GM19043 (cell line): ENCODE measurements at regions not wholly inside any gene's neighbourhood (a gene's known extent, or its start where the extent isn't known, plus 50 kb on each side); places are given as distances from the start of the nearest gene placed in this dataset.
"Not testable (repeated sequence)": the region's sequence is repeated elsewhere in the genome, so short reads cannot be mapped to it uniquely, and the experiment has no call there.

Experiments
- ATAC-seq: cut with Tn5 transposase; IDR thresholded peaks from one replicate; pipeline ENCODE4 v1.9.1; 2021; ENCODE audit warnings: low read depth; ENCODE audit not compliant: unreplicated experiment

- ATAC-seq, result no peak
These were observed 152.6 kb downstream of the ZNF281 start for GRCh38 chr1:200257235-200257634.

DNA sequence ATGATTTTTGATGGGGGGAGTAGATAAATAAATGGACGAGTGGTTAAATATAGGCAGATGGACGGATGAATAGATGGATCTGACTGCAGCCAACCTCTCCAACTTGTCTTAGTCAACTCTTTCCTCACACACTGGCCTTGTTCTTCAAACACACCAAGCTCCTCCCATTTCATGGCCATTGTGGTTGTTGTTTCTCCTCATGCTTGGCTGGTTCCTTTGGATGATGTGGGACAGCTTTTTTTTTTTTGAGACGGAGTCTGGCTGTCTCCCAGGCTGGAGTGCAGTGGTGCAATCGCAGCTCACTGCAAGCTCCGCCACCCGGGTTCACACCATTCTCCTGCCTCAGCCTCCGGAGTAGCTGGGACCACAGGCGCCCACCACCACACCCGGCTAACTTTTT lies 155.2 kb downstream of the ZNF281 start:
- ATAC-seq, result not testable (repeated sequence)

DNA sequence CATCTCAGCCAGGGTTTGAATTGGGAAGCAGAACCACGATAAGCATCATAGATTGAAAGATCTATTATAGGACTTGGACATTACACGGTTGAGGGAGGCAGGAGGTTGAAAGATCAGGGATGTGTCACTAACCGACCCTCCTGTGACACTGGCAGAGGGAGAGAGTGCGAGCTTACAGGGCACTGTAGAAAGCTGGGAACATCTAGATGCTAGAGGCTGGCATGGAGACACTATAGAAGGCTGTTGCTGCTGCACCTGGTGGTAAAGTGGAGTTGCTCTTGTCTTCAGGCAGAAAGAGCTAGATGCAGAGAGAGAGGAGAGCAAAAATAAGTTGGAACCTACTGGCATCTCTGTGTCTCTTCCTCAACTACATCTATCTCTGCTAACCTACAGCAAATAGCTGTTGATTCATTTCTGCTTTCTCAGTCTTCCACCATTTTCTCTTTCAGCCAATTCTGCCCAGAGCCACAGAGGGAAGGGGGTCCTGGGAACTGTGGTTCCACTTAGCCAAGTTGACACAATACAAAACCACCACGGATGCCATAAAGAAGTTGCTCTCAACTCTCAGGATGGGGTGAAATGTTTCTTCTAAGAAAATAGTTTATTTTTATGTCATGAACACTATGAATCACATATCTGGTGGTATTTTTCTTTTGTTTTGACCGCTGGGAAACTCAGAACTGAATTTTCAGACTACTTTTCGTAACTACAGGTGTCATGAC lies 155.9 kb downstream of the ZNF281 start:
- no peak for ATAC-seq

- no peak for ATAC-seq
These were observed 157.3 kb downstream of the ZNF281 start for GRCh38 chr1:200252531-200252930.

DNA sequence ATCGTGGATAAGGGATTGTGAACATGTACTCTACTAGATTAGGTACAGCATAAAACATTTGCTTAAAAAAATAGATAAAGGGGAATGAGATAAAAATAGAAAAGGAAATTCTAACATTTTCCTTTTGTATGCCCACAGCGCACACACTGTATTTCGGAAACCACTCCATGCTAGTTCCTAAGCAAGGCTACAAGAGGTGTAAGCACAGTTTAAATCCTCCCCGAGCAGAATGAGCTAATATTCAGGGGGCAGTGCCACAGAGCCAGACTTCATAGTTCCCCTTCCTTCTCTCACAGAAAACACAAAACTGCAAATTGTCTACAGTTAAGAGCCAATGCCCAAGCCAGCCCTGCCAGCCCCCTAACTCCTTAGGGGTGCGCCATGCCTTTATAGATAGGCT lies 159.4 kb downstream of the ZNF281 start:
- no peak for ATAC-seq

DNA sequence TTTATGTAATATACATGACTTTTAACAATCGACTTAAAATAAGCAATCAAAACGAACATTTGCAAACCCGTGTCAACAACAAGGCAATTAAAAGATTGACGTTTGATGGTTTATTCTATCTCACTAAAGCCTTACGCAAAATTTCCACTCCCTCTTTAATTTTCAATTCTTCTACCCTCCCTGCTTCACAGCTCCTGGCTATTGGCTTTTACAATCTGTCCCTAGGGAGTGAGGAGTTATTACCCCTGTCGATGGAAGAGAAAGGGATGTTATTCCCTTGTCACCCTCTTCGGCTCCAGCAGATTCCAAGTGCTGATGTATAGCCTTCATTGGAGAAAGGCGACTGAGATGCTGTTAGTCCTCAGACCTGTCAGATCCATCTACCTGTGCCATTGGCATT lies 161.3 kb downstream of the ZNF281 start:
- no peak for ATAC-seq

DNA sequence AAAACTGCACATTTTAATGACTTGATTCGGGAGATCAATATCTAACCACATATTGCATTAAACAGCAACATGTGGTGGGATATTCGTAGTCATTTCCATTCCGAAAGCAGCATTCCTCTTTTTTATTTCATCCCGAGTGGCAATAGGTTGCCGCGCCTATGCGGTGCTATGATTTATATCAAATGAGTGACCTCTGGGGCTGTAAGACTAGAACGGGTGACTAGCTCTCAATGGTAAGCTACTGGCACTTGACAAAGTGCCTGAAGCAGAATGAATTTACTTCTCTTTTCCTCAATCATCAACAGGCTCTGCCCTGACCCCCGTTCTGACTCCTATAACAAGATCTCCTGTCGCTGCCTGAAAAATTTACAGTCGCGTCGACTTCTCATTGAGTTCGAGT lies 162.3 kb downstream of the ZNF281 start:
- no peak for ATAC-seq

DNA sequence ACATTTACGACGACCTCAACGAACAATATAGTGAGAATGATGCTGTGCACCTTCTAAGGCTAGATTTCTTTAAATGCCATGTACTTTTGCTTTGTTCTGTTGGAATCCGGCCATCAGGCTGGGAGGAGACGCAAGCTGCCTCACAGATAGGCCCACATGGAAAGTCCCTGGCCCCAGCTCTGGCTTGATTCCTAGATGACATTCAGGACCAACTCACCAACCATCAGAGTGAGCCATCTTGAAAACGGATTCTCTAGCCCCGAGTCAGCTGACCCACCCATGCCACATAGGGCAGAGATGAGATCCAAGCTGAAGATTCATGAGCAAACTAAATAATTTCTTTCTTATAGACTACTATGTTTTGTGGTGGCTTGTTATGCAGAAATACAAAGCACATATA lies 164.4 kb downstream of the ZNF281 start:
- no peak for ATAC-seq

DNA sequence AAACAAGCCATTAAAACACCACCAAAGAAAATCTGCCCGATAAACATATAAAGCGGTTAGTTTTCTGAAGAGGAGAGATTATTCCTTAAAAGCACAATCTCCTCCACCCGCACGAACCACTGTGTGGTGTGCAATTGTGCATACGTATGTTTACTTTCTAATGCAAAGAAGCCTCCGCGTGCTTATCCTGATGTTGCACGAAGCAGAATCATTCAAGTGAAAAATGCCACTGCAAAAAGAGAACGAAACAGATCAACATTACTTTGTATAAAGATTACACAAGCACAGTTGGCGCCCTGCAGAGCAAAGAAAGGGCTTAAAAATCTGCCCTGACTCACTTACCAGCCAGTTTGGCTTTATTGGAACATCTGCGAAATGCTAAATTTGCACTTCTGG lies 166.8 kb downstream of the ZNF281 start:
- no peak for ATAC-seq

GRCh38 chr1:200242110-200243041 lies 167.5 kb downstream of the ZNF281 start:
- no peak for ATAC-seq

DNA sequence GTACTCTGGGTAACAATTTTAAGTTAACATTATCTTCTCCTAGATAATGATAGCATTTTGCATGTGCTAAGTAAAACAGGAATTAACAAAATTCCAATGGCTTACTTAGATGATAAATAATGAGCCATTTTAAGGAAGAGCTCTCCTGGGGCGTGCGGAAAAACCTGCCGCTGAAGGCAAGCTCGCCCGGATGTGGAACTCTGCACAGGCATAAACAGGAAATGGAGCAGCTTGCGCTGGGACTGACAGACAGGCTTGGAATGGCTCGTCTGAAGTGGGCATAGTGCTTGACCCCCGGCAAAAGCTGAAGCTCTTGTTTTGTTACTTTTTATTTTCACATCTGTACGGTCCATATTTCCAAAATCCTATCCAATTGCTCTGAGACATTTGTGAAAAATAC lies 169.2 kb downstream of the ZNF281 start:
- ATAC-seq, result no peak

GRCh38 chr1:200238311-200238710 lies 171.5 kb downstream of the ZNF281 start:
- ATAC-seq, result no peak

DNA sequence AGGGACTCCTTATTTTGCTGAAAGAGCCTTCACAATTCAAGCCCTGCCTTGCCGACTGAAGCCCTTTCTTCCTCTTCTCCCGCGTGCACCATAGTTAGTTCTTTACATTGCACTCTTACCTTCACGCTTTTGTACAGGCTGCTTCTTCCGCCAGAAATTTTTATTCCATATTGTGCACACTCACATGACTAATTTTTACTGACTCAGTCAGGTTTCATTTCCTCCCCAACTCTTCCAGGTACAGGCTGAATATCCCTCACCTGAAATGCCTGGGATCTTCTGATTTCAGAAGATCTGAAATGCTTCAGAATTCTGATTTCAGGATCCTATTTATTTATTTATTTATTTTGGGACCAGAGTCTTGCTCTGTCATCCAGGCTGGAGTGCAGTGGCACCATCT lies 172.8 kb downstream of the ZNF281 start:
- ATAC-seq, result no peak

- ATAC-seq, result no peak
These were observed 174.9 kb downstream of the ZNF281 start for GRCh38 chr1:200234938-200235337.

DNA sequence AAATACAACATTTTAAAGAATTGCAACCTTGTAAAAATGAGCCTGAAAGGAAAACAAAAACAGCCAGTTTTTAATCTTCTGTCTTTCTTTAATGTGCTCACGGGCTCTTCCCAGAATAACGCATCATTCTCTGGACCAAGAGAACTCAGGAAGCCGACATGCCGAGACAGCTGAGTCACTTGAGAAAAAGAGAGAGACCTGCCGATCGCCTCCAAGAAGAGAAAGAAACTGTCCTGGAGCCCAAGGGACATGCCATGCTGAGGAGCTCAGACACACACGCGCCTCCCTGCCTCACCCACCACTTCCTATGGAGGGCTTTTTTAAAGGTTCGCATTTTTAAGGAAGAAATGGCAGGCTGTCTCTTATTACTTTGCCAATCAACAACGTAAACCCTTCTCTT lies 176.4 kb downstream of the ZNF281 start:
- no peak for ATAC-seq

- no peak for ATAC-seq
These were observed 178.0 kb downstream of the ZNF281 start for GRCh38 chr1:200231787-200232231.

- ATAC-seq, result no peak
These were observed 179.2 kb downstream of the ZNF281 start for GRCh38 chr1:200230671-200231070.

DNA sequence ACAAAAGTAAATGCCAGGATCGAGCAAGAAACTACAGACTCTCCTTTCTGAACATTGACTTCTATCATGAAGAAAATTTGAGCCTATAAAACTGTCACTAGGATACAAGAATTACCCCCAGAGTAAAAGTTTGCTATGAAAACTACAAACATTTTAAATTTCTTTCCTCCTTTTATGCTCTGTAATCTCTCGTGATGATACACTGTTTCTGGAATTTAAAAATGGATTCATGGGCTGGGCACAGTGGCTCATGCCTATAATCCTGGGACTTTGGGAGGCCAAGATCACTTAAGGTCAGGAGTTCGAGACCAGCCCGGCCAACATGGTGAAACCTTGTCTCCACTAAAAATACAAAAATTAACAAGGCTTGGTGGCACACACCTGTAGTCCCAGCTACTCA lies 181.3 kb downstream of the ZNF281 start:
- no peak for ATAC-seq

DNA sequence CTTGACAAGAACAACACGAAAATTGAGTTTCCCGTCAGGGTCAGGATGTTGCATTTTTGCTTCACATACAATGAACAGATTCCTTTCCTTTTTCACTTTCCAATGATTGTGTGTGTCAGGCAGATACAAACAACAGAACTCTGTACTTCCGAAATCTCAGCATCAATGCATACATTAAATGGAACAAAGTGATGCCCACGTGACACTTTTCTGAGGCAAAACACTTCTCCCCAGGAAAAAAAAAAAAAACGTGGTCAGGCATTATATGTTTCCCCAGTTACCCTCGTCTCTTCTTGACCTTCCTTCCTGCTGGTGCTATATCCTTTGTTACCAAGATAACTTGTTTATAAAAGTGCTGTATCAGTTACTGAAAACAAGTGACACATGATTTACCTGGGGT lies 181.8 kb downstream of the ZNF281 start:
- no peak for ATAC-seq
